ENCODE measurements at regions not wholly inside any gene's neighbourhood (a gene's known extent, or its start where the extent isn't known, plus 50 kb on each side); places are given as distances from the start of the nearest gene placed in this dataset.

GRCh38 chr6:126633373-126633772 is 293.5 kb downstream of the CENPW start:
- H3K4me3 ChIP-seq (ENCODE audit: low read depth, low read length, poor library complexity, severe bottlenecking), result no peak overlapping the region
- H3K4me2 ChIP-seq (ENCODE audit: low read length), result no peak overlapping the region
- BruUV-seq (replicated peaks), result no TSS peak
- no peak overlapping the region for H2AFZ ChIP-seq (ENCODE audit: low read length)
- H3K4me1 ChIP-seq (ENCODE audit: insufficient read depth, low read length, poor library complexity, severe bottlenecking), result no peaks in the 10 kb centered on the region
- POLR2A ChIA-PET, result interaction anchor here (1.2 kb wide), 1 partner anchor 30 kb away, joined by 3 read pairs; no protein-coding TSS in a partner anchor
- no peaks in the 10 kb centered on the region for H3K9me2 ChIP-seq (ENCODE audit: insufficient read depth, low read length)
- CTCF ChIA-PET (ENCODE audit: unreplicated experiment), result no interaction called here
- intact Hi-C loops (cut with micrococcal nuclease; ENCODE audit: unreplicated experiment), result no loop called here
- H3K79me2 ChIP-seq (ENCODE audit: insufficient read depth, low read depth, low read length), result no peaks in the 10 kb centered on the region
- TF ChIP-seq EZH2phosphoT487 (IDR thresholded peaks at IDR 0.05; ENCODE audit: borderline replicate concordance, low read depth, low read length) (no peak), CTCF (conservative IDR thresholded peaks at IDR 0.05; ENCODE audit: low read length) (no peak)
- DNase-seq (ENCODE audit: low spot score), result no peak
- H3K27ac ChIP-seq (ENCODE audit: low read depth, low read length, poor library complexity, severe bottlenecking), result no peak overlapping the region
- no peaks in the 10 kb centered on the region for H4K20me1 ChIP-seq (ENCODE audit: insufficient read depth, low read length)
- no peaks in the 10 kb centered on the region for H3K36me3 ChIP-seq (ENCODE audit: insufficient read depth, low read length)
- no peaks in the 10 kb centered on the region for H3K9me3 ChIP-seq (ENCODE audit: low read length)

GRCh38 chr6:126640356-126640755 is 300.4 kb downstream of the CENPW start:
- POLR2A ChIA-PET, result interaction anchor here (1.2 kb wide), 1 partner anchor 10 kb away, joined by 10 read pairs; no protein-coding TSS in a partner anchor
- H3K4me1 ChIP-seq (ENCODE audit: insufficient read depth, low read length, poor library complexity, severe bottlenecking), result no peaks in the 10 kb centered on the region
- no peak overlapping the region for H3K4me2 ChIP-seq (ENCODE audit: low read length)
- no peaks in the 10 kb centered on the region for H3K9me2 ChIP-seq (ENCODE audit: insufficient read depth, low read length)
- no peak overlapping the region for H3K27ac ChIP-seq (ENCODE audit: low read depth, low read length, poor library complexity, severe bottlenecking)
- no TSS peak for BruUV-seq (replicated peaks)
- DNase-seq (ENCODE audit: low spot score), result no peak
- intact Hi-C loops (cut with micrococcal nuclease; ENCODE audit: unreplicated experiment), result no loop called here
- H3K9me3 ChIP-seq (ENCODE audit: low read length), result no peaks in the 10 kb centered on the region
- no peak overlapping the region for H2AFZ ChIP-seq (ENCODE audit: low read length)
- no peaks in the 10 kb centered on the region for H4K20me1 ChIP-seq (ENCODE audit: insufficient read depth, low read length)
- no peak overlapping the region for H3K4me3 ChIP-seq (ENCODE audit: low read depth, low read length, poor library complexity, severe bottlenecking)
- H3K79me2 ChIP-seq (ENCODE audit: insufficient read depth, low read depth, low read length), result no peaks in the 10 kb centered on the region
- H3K36me3 ChIP-seq (ENCODE audit: insufficient read depth, low read length), result no peaks in the 10 kb centered on the region
- TF ChIP-seq CTCF (conservative IDR thresholded peaks at IDR 0.05; ENCODE audit: low read length) (no peak), EZH2phosphoT487 (IDR thresholded peaks at IDR 0.05; ENCODE audit: borderline replicate concordance, low read depth, low read length) (no peak)
- CTCF ChIA-PET (ENCODE audit: unreplicated experiment), result no interaction called here

GRCh38 chr6:126640921-126641320 is 301.0 kb downstream of the CENPW start:
- no peaks in the 10 kb centered on the region for H3K9me3 ChIP-seq (ENCODE audit: low read length)
- H3K27ac ChIP-seq (ENCODE audit: low read depth, low read length, poor library complexity, severe bottlenecking), result no peak overlapping the region
- no peaks in the 10 kb centered on the region for H3K79me2 ChIP-seq (ENCODE audit: insufficient read depth, low read depth, low read length)
- H3K4me1 ChIP-seq (ENCODE audit: insufficient read depth, low read length, poor library complexity, severe bottlenecking), result no peaks in the 10 kb centered on the region
- H3K4me3 ChIP-seq (ENCODE audit: low read depth, low read length, poor library complexity, severe bottlenecking), result no peak overlapping the region
- no peak for DNase-seq (ENCODE audit: low spot score)
- H4K20me1 ChIP-seq (ENCODE audit: insufficient read depth, low read length), result no peaks in the 10 kb centered on the region
- no peak for TF ChIP-seq CTCF (conservative IDR thresholded peaks at IDR 0.05; ENCODE audit: low read length)
- no peak for TF ChIP-seq EZH2phosphoT487 (IDR thresholded peaks at IDR 0.05; ENCODE audit: borderline replicate concordance, low read depth, low read length)
- H3K9me2 ChIP-seq (ENCODE audit: insufficient read depth, low read length), result no peaks in the 10 kb centered on the region
- intact Hi-C loops (cut with micrococcal nuclease; ENCODE audit: unreplicated experiment), result no loop called here
- CTCF ChIA-PET (ENCODE audit: unreplicated experiment), result no interaction called here
- no TSS peak for BruUV-seq (replicated peaks)
- H3K4me2 ChIP-seq (ENCODE audit: low read length), result no peak overlapping the region
- no peak overlapping the region for H2AFZ ChIP-seq (ENCODE audit: low read length)
- H3K36me3 ChIP-seq (ENCODE audit: insufficient read depth, low read length), result no peaks in the 10 kb centered on the region
- POLR2A ChIA-PET, result interaction anchor here (1.2 kb wide), 1 partner anchor 11 kb away, joined by 10 read pairs; no protein-coding TSS in a partner anchor
